IMR-90 (cell line): ENCODE measurements at regions not wholly inside any gene's neighbourhood (a gene's known extent, or its start where the extent isn't known, plus 50 kb on each side); places are given as distances from the start of the nearest gene placed in this dataset.

ENCODE experiments used
- ATAC-seq: fragments of 200-7000 bp; cut with Tn5 transposase; 2 replicates; pipeline ENCODE4 v1.9.1; 2020; ENCODE audit warnings: low read depth, mild to moderate bottlenecking, moderate library complexity
- BruUV-seq: library from RNA; stranded (reverse); fragments of 400-500 nt; replicated peaks from 2 replicates; lab custom pipeline; 2021; lab: Mats Ljungman, UMichigan
- CTCF ChIA-PET: fragments of 300-600 bp; formaldehyde crosslinking; extraction: SDS; loops from one replicate; lab custom pipeline; 2021; ENCODE audit warnings: antibody characterized with exemption; lab: Yijun Ruan, JAX
- POLR2A ChIA-PET: fragments of 300-600 bp; sonication (Branson Sonifier 250); formaldehyde crosslinking; loops from one replicate; lab custom pipeline; 2022; ENCODE audit warnings: antibody characterized with exemption; ENCODE audit not compliant: unreplicated experiment; lab: Charles Lee
- DNase-seq: peaks from one replicate; pipeline ENCODE4 v3.0.0; 2013
- H2AFZ ChIP-seq: replicated peaks from 2 replicates; pipeline ENCODE3; 2013; ENCODE audit warnings: low read length, mild to moderate bottlenecking; ENCODE audit not compliant: poor library complexity
- H2AK5ac ChIP-seq: 2 replicates; pipeline ENCODE4 v1.6.1; 2013; ENCODE audit warnings: low read depth, low read length, inconsistent platforms
- H2AK9ac ChIP-seq: replicated peaks from 2 replicates; pipeline ENCODE3; 2013; ENCODE audit warnings: mild to moderate bottlenecking, low read depth, low read length, moderate library complexity; ENCODE audit not compliant: poor library complexity
- H2BK120ac ChIP-seq: 2 replicates; pipeline ENCODE4 v1.6.1; 2013; ENCODE audit warnings: low read depth, low read length, inconsistent platforms
- H2BK15ac ChIP-seq: 3 replicates; pipeline ENCODE4 v1.6.1; 2013; ENCODE audit warnings: low read depth, low read length, inconsistent platforms
- H2BK20ac ChIP-seq: 2 replicates; pipeline ENCODE4 v1.6.1; 2013; ENCODE audit warnings: low read depth, mild to moderate bottlenecking, inconsistent platforms, low read length, moderate library complexity
- H2BK5ac ChIP-seq: 2 replicates; pipeline ENCODE4 v1.6.1; 2013; ENCODE audit warnings: mild to moderate bottlenecking, low read depth, low read length, inconsistent platforms; ENCODE audit not compliant: poor library complexity, severe bottlenecking
- H3K14ac ChIP-seq: replicated peaks from 2 replicates; pipeline ENCODE4 v1.6.1; 2013; ENCODE audit warnings: low read depth, low read length, inconsistent platforms
- H3K18ac ChIP-seq: 2 replicates; pipeline ENCODE4 v1.6.1; 2013; ENCODE audit warnings: low read depth, low read length, control low read depth
- H3K23ac ChIP-seq: 2 replicates; pipeline ENCODE4 v1.6.1; 2013; ENCODE audit warnings: low read depth, low read length, inconsistent platforms
- H3K27ac ChIP-seq: 2 replicates; pipeline ENCODE4 v1.5.1; 2013; ENCODE audit warnings: mild to moderate bottlenecking, control low read depth, low read length; ENCODE audit not compliant: insufficient read depth
- H3K27me3 ChIP-seq: 2 replicates; pipeline ENCODE4 v1.6.1; 2013; ENCODE audit warnings: low read length; ENCODE audit not compliant: control insufficient read depth, insufficient read depth
- H3K36me3 ChIP-seq: 2 replicates; pipeline ENCODE4 v1.6.1; 2013; ENCODE audit warnings: low read length, mixed read lengths; ENCODE audit not compliant: control insufficient read depth, insufficient read depth
- H3K4ac ChIP-seq: 2 replicates; pipeline ENCODE4 v1.6.1; 2013; ENCODE audit warnings: low read depth, low read length, inconsistent platforms
- H3K4me1 ChIP-seq: 2 replicates; pipeline ENCODE4 v1.6.1; 2013; ENCODE audit warnings: low read length, mixed read lengths; ENCODE audit not compliant: control insufficient read depth, insufficient read depth
- H3K4me2 ChIP-seq: 2 replicates; pipeline ENCODE4 v1.6.1; 2013; ENCODE audit warnings: low read depth, mild to moderate bottlenecking, control low read depth, low read length, moderate library complexity
- H3K4me3 ChIP-seq: 2 replicates; pipeline ENCODE4 v1.5.1; 2013; ENCODE audit warnings: low read depth, mild to moderate bottlenecking, control low read depth, low read length, moderate library complexity; ENCODE audit not compliant: insufficient read depth
- H3K56ac ChIP-seq: 2 replicates; pipeline ENCODE4 v1.6.1; 2013; ENCODE audit warnings: low read length, inconsistent platforms; ENCODE audit not compliant: insufficient read depth; ENCODE audit errors: extremely low read depth
- H3K79me1 ChIP-seq, 2 experiments: 2 replicates each; pipeline ENCODE4 v1.6.1; 2013; ENCODE audit warnings: low read length in 2 of 2, inconsistent platforms in 1 of 2, low read depth in 1 of 2
- H3K9ac ChIP-seq: 2 replicates; pipeline ENCODE4 v1.6.1; 2013; ENCODE audit warnings: low read depth, low read length, control low read depth
- H3K9me1 ChIP-seq: 2 replicates; pipeline ENCODE4 v1.6.1; 2013; ENCODE audit warnings: low read length, inconsistent platforms; ENCODE audit not compliant: insufficient read depth
- H3K9me3 ChIP-seq: 2 replicates; pipeline ENCODE4 v1.6.1; 2013; ENCODE audit warnings: low read length; ENCODE audit not compliant: control insufficient read depth, insufficient read depth
- H4K20me1 ChIP-seq: 2 replicates; pipeline ENCODE4 v1.6.1; 2013; ENCODE audit warnings: low read length, inconsistent platforms; ENCODE audit not compliant: insufficient read depth
- H4K5ac ChIP-seq: 2 replicates; pipeline ENCODE4 v1.6.1; 2013; ENCODE audit warnings: mild to moderate bottlenecking, low read depth, low read length, control low read depth
- H4K8ac ChIP-seq, 2 experiments: 2 replicates each; pipeline ENCODE4 v1.6.1; 2013; ENCODE audit warnings: low read depth in 2 of 2, low read length in 2 of 2, control low read depth in 1 of 2, inconsistent platforms in 1 of 2
- H4K91ac ChIP-seq: 2 replicates; pipeline ENCODE4 v1.6.1; 2013; ENCODE audit warnings: low read depth, low read length, inconsistent platforms; ENCODE audit not compliant: insufficient read depth
- BHLHE40 ChIP-seq: fragments of 150-350 bp; IDR thresholded peaks from 2 replicates; pipeline ENCODE4 v1.6.1; 2016; ENCODE audit warnings: mild to moderate bottlenecking, low read depth, low read length
- CEBPB ChIP-seq: IDR thresholded peaks from 2 replicates; pipeline ENCODE4 v1.6.1; 2012; ENCODE audit warnings: low read depth, low read length, improper control_type of control experiment
- CHD1 ChIP-seq: IDR thresholded peaks from 2 replicates; pipeline ENCODE4 v1.6.1; 2012; ENCODE audit warnings: low read depth, low read length, improper control_type of control experiment
- CTCF ChIP-seq: conservative IDR thresholded peaks from 2 replicates; pipeline ENCODE4 v1.5.1; 2012; ENCODE audit warnings: mild to moderate bottlenecking, low read depth, low read length, improper control_type of control experiment
- FOS ChIP-seq: fragments of 150-350 bp; IDR thresholded peaks from 2 replicates; pipeline ENCODE4 v1.6.1; 2016; ENCODE audit warnings: low read depth, low read length
- MAFK ChIP-seq: IDR thresholded peaks from 2 replicates; pipeline ENCODE4 v1.6.1; 2012; ENCODE audit warnings: low read depth, low read length, improper control_type of control experiment
- MAZ ChIP-seq: IDR thresholded peaks from 2 replicates; pipeline ENCODE4 v1.6.1; 2012; ENCODE audit warnings: low read depth, mild to moderate bottlenecking, low read length, improper control_type of control experiment, moderate library complexity, borderline replicate concordance
- MXI1 ChIP-seq: IDR thresholded peaks from 2 replicates; pipeline ENCODE4 v1.6.1; 2012; ENCODE audit warnings: low read depth, mild to moderate bottlenecking, low read length, moderate library complexity, borderline replicate concordance
- NFE2L2 ChIP-seq: fragments of 150-350 bp; IDR thresholded peaks from 2 replicates; pipeline ENCODE4 v1.6.1; 2016; ENCODE audit warnings: low read depth, mild to moderate bottlenecking, low read length
- POLR2A ChIP-seq: IDR thresholded peaks from 2 replicates; pipeline ENCODE4 v1.6.1; 2012; ENCODE audit warnings: mild to moderate bottlenecking, low read depth, low read length
- RAD21 ChIP-seq: IDR thresholded peaks from 2 replicates; pipeline ENCODE4 v1.6.1; 2012; ENCODE audit warnings: low read length, improper control_type of control experiment
- RCOR1 ChIP-seq: IDR thresholded peaks from 2 replicates; pipeline ENCODE4 v1.6.1; 2012; ENCODE audit warnings: mild to moderate bottlenecking, low read length, improper control_type of control experiment; ENCODE audit not compliant: insufficient replicate concordance
- RFX5 ChIP-seq: IDR thresholded peaks from 2 replicates; pipeline ENCODE4 v1.8.0; 2012; ENCODE audit warnings: low read depth, mild to moderate bottlenecking, low read length, moderate library complexity
- SMC3 ChIP-seq: fragments of 150-350 bp; IDR thresholded peaks from 2 replicates; pipeline ENCODE4 v1.6.1; 2016; ENCODE audit warnings: low read depth, mild to moderate bottlenecking, antibody characterized with exemption, low read length, moderate library complexity
- WGBS, 2 experiments: methylation state at CpG; one replicate each; pipeline versions ENCODE4 v1.1.5 to v1.1.7; 2013; ENCODE audit warnings: missing lambda C conversion rate in 2 of 2; ENCODE audit not compliant: insufficient read length in 1 of 2; ENCODE audit errors: extremely low coverage in 2 of 2; 5-methylcytosine and 5-hydroxymethylcytosine counted together
- dilution Hi-C: fragments of 300-500 bp; cut with HindIII; formaldehyde crosslinking; loops from one replicate; pipeline ENCODE4 v1.14.3; 2018; ENCODE audit warnings: low sequenced_read_pairs; ENCODE audit not compliant: unreplicated experiment
- in situ Hi-C: fragments of 300-500 bp; cut with MboI; formaldehyde crosslinking; loops from 3 replicates; pipeline ENCODE4 v1.14.3; 2019; ENCODE audit warnings: low sequenced_read_pairs, inconsistent platforms, mixed read lengths
- intact Hi-C: fragments of 100-400 bp; cut with micrococcal nuclease; formaldehyde crosslinking; loops from 2 replicates; pipeline ENCODE4 v1.10.0; 2022
- TF ChIP-seq, protein P1 (sequence below): fragments of 150-350 bp; IDR thresholded peaks from 2 replicates; pipeline ENCODE4 v1.6.1; 2016; ENCODE audit warnings: low read depth, mild to moderate bottlenecking, low read length, moderate library complexity, borderline replicate concordance
- TF ChIP-seq, protein P2 (sequence below): fragments of 150-350 bp; IDR thresholded peaks from 2 replicates; pipeline ENCODE4 v1.6.1; 2017; ENCODE audit warnings: mild to moderate bottlenecking, antibody characterized with exemption, low read length, low read depth

- Histone ChIP-seq H3K79me1 (no peaks in the 10 kb centered on the region), H4K5ac (no peak overlapping the region), H2BK120ac (no peak overlapping the region), H3K18ac (no peak overlapping the region), H4K8ac (no peak overlapping the region), H3K9me1 (no peaks in the 10 kb centered on the region), H3K23ac (no peak overlapping the region), H3K4me2 (no peak overlapping the region), H2BK5ac (no peak overlapping the region), H2AFZ (no peak overlapping the region), H2AK9ac (no peak overlapping the region), H4K20me1 (no peaks in the 10 kb centered on the region), H3K36me3 (no peaks in the 10 kb centered on the region), H3K4me3 (no peak overlapping the region), H3K56ac (no peak overlapping the region), H3K27me3 (peaks cover 9% of the 10 kb centered on the region; the same call in 1 of the 2 replicates), H3K9ac (no peak overlapping the region), H2AK5ac (no peak overlapping the region), H2BK20ac (no peak overlapping the region), H3K4me1 (no peaks in the 10 kb centered on the region), H3K9me3 (peaks cover 14% of the 10 kb centered on the region), H3K14ac (no peak overlapping the region), H3K4ac (no peak overlapping the region), H4K91ac (no peak overlapping the region), H2BK15ac (no peak overlapping the region), H3K27ac (no peak overlapping the region)
- WGBS, 2 experiments: 92% methylated on average over 2 of the region's 7 CpGs; no CpG with 5 or more reads in 1 of the 2 experiments
- TF ChIP-seq MXI1 (no peak), MAFK (no peak), FOS (no peak), RAD21 (no peak), POLR2A (no peak), CHD1 (no peak), RCOR1 (no peak), CTCF (no peak), CEBPB (no peak), MAZ (no peak), SMC3 (no peak), BHLHE40 (no peak), RFX5 (no peak), NFE2L2 (no peak)
- TF ChIP-seq, protein P1, sequence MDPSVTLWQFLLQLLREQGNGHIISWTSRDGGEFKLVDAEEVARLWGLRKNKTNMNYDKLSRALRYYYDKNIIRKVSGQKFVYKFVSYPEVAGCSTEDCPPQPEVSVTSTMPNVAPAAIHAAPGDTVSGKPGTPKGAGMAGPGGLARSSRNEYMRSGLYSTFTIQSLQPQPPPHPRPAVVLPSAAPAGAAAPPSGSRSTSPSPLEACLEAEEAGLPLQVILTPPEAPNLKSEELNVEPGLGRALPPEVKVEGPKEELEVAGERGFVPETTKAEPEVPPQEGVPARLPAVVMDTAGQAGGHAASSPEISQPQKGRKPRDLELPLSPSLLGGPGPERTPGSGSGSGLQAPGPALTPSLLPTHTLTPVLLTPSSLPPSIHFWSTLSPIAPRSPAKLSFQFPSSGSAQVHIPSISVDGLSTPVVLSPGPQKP: no peak
- TF ChIP-seq, protein P2, sequence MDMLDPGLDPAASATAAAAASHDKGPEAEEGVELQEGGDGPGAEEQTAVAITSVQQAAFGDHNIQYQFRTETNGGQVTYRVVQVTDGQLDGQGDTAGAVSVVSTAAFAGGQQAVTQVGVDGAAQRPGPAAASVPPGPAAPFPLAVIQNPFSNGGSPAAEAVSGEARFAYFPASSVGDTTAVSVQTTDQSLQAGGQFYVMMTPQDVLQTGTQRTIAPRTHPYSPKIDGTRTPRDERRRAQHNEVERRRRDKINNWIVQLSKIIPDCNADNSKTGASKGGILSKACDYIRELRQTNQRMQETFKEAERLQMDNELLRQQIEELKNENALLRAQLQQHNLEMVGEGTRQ: no peak
- intact Hi-C loops (no loop called here), dilution Hi-C loops (no loop called here), in situ Hi-C loops (no loop called here)
- ChIA-PET CTCF (interaction anchor here (1.1 kb wide), 1 partner anchor 10 kb away, joined by 3 read pairs; no protein-coding TSS in a partner anchor), POLR2A (no interaction called here)
- BruUV-seq: no TSS peak
- DNase-seq (no peak), ATAC-seq (no peak)
Measured at GRCh38 chr2:241989074-241989473, 119.5 kb downstream of the RTP5 start.
